ENCODE measurements at regions not wholly inside any gene's neighbourhood (a gene's known extent, or its start where the extent isn't known, plus 50 kb on each side); places are given as distances from the start of the nearest gene placed in this dataset.

DNA sequence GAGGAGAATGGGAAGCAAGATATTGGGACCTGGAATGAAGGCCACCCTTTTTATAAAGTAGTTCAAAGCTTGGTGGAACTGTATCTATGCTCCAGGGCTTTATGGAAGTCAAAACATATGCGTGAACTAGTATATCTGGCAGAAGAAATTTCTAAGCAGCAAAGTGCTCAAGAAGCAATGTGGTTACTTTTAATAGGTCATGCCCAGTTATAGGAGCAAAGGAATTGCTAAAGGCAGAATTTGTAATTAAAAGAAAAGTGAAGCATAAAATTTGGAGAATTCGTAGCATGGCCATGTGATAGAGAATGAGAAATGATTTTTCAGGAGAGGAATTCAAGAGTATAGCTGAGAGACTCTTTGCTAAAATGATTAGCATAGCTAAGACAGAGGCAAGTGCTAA, 1110.4 kb downstream of the XPNPEP1 start:
- no peak for TF ChIP-seq CTCF (conservative IDR thresholded peaks at IDR 0.05 in 1 of 2, IDR thresholded peaks at IDR 0.05 in 1 of 2; ENCODE audit: low read depth in 1 of 2, low read length in 2 of 2)
- TF ChIP-seq EZH2 (IDR thresholded peaks at IDR 0.05; ENCODE audit: low read length, missing control alignments): no peak

Measured in fibroblast of lung (primary cell).